Mucosa of rectum (tissue), 2 donors: ENCODE measurements at regions not wholly inside any gene's neighbourhood (a gene's known extent, or its start where the extent isn't known, plus 50 kb on each side); places are given as distances from the start of the nearest gene placed in this dataset.

Experiments
- H3K27ac ChIP-seq, 2 donors: one replicate each; pipeline ENCODE4 v1.7.0; 2013; ENCODE audit warnings: inconsistent platforms in 2 of 2, low read depth in 2 of 2, low read length in 2 of 2
- H3K27me3 ChIP-seq, 2 donors: one replicate each; pipeline ENCODE4 v1.7.0; 2013; ENCODE audit warnings: low read length in 2 of 2; ENCODE audit not compliant: control insufficient read depth in 2 of 2, insufficient read depth in 2 of 2
- H3K36me3 ChIP-seq, 2 donors: one replicate each; pipeline ENCODE4 v1.7.0; 2013; ENCODE audit warnings: low read length in 2 of 2; ENCODE audit not compliant: control insufficient read depth in 2 of 2, insufficient read depth in 2 of 2
- H3K4me1 ChIP-seq, 2 donors: one replicate each; pipeline ENCODE4 v1.7.0; 2013; ENCODE audit warnings: low read length in 2 of 2, mild to moderate bottlenecking in 1 of 2; ENCODE audit not compliant: control insufficient read depth in 2 of 2, insufficient read depth in 2 of 2
- H3K4me3 ChIP-seq, 2 donors: one replicate each; pipeline ENCODE4 v1.7.0; 2013; ENCODE audit warnings: low read length in 2 of 2
- H3K9ac ChIP-seq, 2 donors: one replicate each; pipeline ENCODE4 v1.7.0; 2013; ENCODE audit warnings: low read length in 2 of 2, low read depth in 1 of 2, mild to moderate bottlenecking in 1 of 2
- H3K9me3 ChIP-seq, 2 donors: one replicate each; pipeline ENCODE4 v1.7.0; 2013; ENCODE audit warnings: low read length in 2 of 2; ENCODE audit not compliant: control insufficient read depth in 2 of 2
- donor health status: healthy.
- donor health status: Normal muscosa, but diverticular disease.

GRCh38 chr11:32176223-32176934 is 85.5 kb downstream of the RCN1 start:
- Histone ChIP-seq H3K27ac (no peak overlapping the region), H3K36me3 (no peaks in the 10 kb centered on the region), H3K9me3 (no peaks in the 10 kb centered on the region), H3K27me3 (peaks cover 4 to 9% of the 10 kb centered on the region in 2 donors), H3K9ac (no peak overlapping the region), H3K4me1 (peaks cover 0 to 2% of the 10 kb centered on the region in 2 donors), H3K4me3 (no peak overlapping the region)

DNA sequence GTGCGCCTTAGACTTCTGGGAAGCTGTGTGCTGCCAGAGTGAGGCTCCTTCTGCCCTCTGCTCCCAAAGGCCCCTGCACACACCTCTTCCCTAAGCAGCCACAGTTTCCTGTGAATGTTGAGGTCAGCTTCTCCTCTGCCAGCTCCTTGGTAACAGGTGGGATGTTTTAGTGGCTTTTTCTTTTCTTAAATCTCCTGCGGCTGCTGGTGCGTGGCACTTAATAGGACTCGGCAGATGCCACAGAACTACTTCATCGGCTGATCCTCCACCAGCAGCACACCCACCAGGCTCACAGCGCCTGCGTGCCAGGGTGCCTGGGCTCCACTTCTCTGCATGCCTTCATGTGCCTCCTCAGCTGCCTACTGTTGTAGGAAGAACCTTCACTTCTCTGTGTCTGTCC is 87.8 kb downstream of the RCN1 start:
- Histone ChIP-seq H3K27ac (no peak overlapping the region), H3K4me3 (no peak overlapping the region), H3K4me1 (no peaks in the 10 kb centered on the region), H3K36me3 (no peaks in the 10 kb centered on the region), H3K9ac (no peak overlapping the region), H3K9me3 (no peaks in the 10 kb centered on the region), H3K27me3 (peaks cover 0 to 6% of the 10 kb centered on the region in 2 donors)

DNA sequence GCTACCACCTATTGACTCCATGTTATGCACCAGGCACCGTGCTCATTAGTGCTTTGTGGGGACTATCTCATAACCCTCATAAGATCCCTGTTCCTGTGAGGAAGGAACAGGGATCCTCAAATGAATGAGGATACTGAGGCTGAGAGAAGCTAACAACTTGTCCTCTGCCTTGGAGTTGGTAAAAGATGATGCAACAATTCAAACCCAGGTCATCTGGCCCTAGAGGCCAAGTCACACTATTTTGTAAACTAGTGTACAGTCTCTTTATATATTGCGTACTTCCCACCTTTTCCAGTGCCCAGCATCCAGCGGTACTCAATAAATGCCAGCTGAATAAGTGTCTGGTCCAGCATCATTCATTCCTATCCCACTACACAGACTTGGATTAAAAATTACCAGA is 92.6 kb downstream of the RCN1 start:
- H3K9ac ChIP-seq = no peak overlapping the region
- no peak overlapping the region for H3K4me3 ChIP-seq
- no peak overlapping the region for H3K27ac ChIP-seq
- H3K9me3 ChIP-seq = no peaks in the 10 kb centered on the region
- H3K4me1 ChIP-seq = no peaks in the 10 kb centered on the region
- no peaks in the 10 kb centered on the region for H3K36me3 ChIP-seq
- peaks cover 0 to 6% of the 10 kb centered on the region in 2 donors for H3K27me3 ChIP-seq

DNA sequence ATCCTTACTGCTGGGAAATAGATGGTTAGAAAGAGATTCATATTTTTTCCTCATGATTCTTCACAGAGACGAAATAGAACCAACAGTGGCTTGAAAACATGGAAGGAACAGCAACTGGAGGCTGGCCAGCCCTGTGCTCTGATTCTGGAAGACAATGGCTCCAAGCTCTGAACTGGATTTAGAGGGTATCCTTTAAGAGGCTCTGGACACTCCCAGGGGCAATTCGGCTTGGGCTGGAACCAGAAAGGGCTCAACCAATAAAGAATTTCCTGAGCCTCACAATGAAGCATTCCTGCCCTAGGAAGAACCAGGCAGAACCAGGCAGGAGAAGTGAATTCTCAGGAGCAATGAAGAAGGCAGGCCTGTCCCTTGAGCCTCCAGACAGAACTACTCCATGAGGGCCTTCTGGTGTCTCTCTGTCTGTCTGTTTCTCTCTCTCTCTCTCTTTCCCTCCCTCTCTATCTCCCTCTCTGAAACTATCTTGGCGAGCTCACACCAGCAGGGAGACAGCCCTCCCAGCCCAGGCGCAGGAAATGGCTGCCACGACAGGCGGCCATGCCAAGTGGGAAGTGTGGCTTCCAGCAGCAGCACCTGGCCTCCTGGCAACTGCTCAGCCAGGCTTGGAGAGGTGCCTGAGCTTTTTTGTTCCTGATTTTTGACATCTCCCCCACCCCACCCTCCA is 93.3 kb downstream of the RCN1 start:
- H3K27me3 ChIP-seq = peaks cover 0 to 6% of the 10 kb centered on the region in 2 donors
- no peaks in the 10 kb centered on the region for H3K9me3 ChIP-seq
- H3K4me3 ChIP-seq = no peak overlapping the region
- no peaks in the 10 kb centered on the region for H3K36me3 ChIP-seq
- no peaks in the 10 kb centered on the region for H3K4me1 ChIP-seq
- no peak overlapping the region for H3K9ac ChIP-seq
- no peak overlapping the region for H3K27ac ChIP-seq

GRCh38 chr11:32184723-32185376 is 94.0 kb downstream of the RCN1 start:
- Histone ChIP-seq H3K27ac (no peak overlapping the region), H3K4me3 (no peak overlapping the region)

GRCh38 chr11:32186118-32186517 is 95.2 kb downstream of the RCN1 start:
- Histone ChIP-seq H3K9me3 (no peaks in the 10 kb centered on the region), H3K9ac (no peak overlapping the region), H3K27ac (no peak overlapping the region), H3K4me3 (no peak overlapping the region), H3K36me3 (no peaks in the 10 kb centered on the region), H3K4me1 (no peaks in the 10 kb centered on the region), H3K27me3 (peaks cover 0 to 2% of the 10 kb centered on the region in 2 donors)

More at GRCh38 chr11:32184723-32185376, 94.0 kb downstream of the RCN1 start:
- Histone ChIP-seq H3K9me3 (no peaks in the 10 kb centered on the region), H3K36me3 (no peaks in the 10 kb centered on the region), H3K9ac (no peak overlapping the region), H3K4me1 (no peaks in the 10 kb centered on the region), H3K27me3 (peaks cover 0 to 6% of the 10 kb centered on the region in 2 donors)

GRCh38 chr11:32187111-32187510 is 96.2 kb downstream of the RCN1 start:
- no peak overlapping the region for H3K27ac ChIP-seq
- peaks cover 0 to 2% of the 10 kb centered on the region in 2 donors for H3K27me3 ChIP-seq
- no peaks in the 10 kb centered on the region for H3K36me3 ChIP-seq
- H3K9me3 ChIP-seq = no peaks in the 10 kb centered on the region
- no peak overlapping the region for H3K4me3 ChIP-seq
- no peak overlapping the region for H3K9ac ChIP-seq
- no peaks in the 10 kb centered on the region for H3K4me1 ChIP-seq

GRCh38 chr11:32188785-32189184 is 97.9 kb downstream of the RCN1 start:
- Histone ChIP-seq H3K4me1 (no peaks in the 10 kb centered on the region), H3K27me3 (no peaks in the 10 kb centered on the region), H3K36me3 (no peaks in the 10 kb centered on the region), H3K9me3 (no peaks in the 10 kb centered on the region), H3K9ac (no peak overlapping the region), H3K27ac (no peak overlapping the region), H3K4me3 (no peak overlapping the region)

DNA sequence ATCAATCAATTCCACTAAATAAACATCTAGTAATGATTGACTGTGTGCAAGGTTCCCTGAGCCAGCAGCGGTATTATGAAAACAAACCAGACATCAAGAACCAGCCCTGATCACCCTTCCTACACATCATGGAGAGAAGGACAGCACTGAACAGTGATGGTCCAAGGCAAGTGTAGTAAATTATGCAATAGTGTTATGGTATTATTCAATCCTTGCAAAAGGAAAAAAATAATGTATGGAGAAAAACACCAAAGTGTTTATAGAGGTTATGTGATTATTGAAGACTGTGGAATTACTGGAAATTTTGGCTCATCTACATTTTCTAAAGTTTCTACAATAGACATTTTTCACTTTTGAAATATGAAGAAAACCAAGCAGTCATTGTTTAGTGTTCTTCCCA is 105.3 kb downstream of the RCN1 start:
- no peaks in the 10 kb centered on the region for H3K9me3 ChIP-seq
- H3K27me3 ChIP-seq = no peaks in the 10 kb centered on the region
- no peaks in the 10 kb centered on the region for H3K36me3 ChIP-seq
- no peak overlapping the region for H3K4me3 ChIP-seq
- H3K27ac ChIP-seq = no peak overlapping the region
- H3K9ac ChIP-seq = no peak overlapping the region
- no peaks in the 10 kb centered on the region for H3K4me1 ChIP-seq

DNA sequence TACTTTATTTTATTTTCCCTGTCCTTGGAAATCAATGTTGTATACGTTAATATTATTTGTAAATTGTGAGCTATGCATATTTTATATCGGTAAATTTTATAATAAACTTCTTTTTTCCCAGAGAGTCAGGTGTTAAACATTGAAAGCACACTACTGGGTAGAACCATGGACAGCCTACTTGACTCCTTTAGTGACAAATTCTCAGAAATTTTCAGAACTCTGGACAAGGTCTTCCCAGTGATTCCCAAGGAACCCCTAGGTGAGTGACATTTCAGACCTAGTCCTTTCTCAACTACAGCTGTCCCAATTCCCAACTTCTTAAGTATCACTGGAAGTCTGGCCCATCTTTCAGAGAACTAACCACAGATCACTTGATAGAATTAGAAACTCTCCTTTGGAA is 107.2 kb downstream of the RCN1 start:
- no peak overlapping the region for H3K9ac ChIP-seq
- no peak overlapping the region for H3K27ac ChIP-seq
- no peaks in the 10 kb centered on the region for H3K27me3 ChIP-seq
- no peaks in the 10 kb centered on the region for H3K4me1 ChIP-seq
- H3K9me3 ChIP-seq = no peaks in the 10 kb centered on the region
- no peak overlapping the region for H3K4me3 ChIP-seq
- no peaks in the 10 kb centered on the region for H3K36me3 ChIP-seq
